ENCODE measurements at regions not wholly inside any gene's neighbourhood (a gene's known extent, or its start where the extent isn't known, plus 50 kb on each side); places are given as distances from the start of the nearest gene placed in this dataset.
"Not testable (repeated sequence)": the region's sequence is repeated elsewhere in the genome, so short reads cannot be mapped to it uniquely, and the experiment has no call there.

DNA sequence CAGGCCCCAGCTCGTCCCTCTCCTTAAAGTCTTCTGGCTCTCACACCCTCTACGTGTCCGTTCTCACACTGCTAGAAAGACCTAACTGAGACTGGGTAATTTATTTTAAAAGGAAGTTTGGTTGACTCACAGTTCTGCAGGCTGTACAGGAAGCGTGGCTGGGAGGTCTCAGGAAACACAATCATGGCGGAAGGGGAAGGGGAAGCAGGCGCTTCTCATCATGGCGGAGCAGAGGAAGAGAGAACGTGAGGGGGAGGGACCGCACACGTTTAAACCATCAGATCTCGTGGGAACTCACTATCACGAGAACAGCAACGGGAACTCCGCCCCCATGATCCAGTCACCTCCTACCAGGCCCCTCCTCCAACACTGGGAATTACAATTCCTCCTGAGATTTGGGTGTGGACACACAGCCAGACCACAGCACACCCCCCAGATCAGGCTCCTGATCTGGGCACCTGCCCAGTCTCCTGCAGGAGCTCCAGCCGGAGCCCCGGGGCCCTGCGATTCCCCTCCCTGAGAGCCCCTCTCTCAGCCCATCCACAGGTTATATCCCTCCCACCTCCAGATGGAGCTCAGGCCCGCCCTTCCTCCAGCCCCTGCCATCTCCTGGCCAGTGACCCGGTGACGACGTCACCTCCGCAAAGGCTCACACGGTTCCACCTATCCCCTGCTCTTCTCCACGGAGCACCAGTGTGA is 170.2 kb downstream of the BRD1 start:
- no peaks in the 10 kb centered on the region for H3K9me3 ChIP-seq (ENCODE audit: control insufficient read depth, insufficient read depth, low read length)
- peaks cover 4% of the 10 kb centered on the region for H3K36me3 ChIP-seq (ENCODE audit: control insufficient read depth, insufficient read depth, low read length)
- H3K27me3 ChIP-seq (ENCODE audit: control insufficient read depth, insufficient read depth, low read length) = no peaks in the 10 kb centered on the region
- H3K27ac ChIP-seq (ENCODE audit: low read length) = peak overlapping the region; percentile 73
- H3K4me3 ChIP-seq (ENCODE audit: low read length) = peak overlapping the region; percentile 88
- Mint-ChIP-seq H3K9me3 (no peaks in the 10 kb centered on the region), H3K27ac (peak overlapping the region; percentile 90 to 94), H3K27me3 (ENCODE audit: low read depth in 2 of 2) (no peaks in the 10 kb centered on the region), H3K36me3 (peaks cover 6% of the 10 kb centered on the region), H3K4me1 (peaks cover 34 to 40% of the 10 kb centered on the region in 2 donors), H3K4me3 (peak overlapping the region; percentile 100)
- DNase-seq = peak; percentile 67 to 90
- H3K4me1 ChIP-seq (ENCODE audit: control insufficient read depth, insufficient read depth, low read length) = peaks cover 31% of the 10 kb centered on the region
- TF ChIP-seq, protein P1, sequence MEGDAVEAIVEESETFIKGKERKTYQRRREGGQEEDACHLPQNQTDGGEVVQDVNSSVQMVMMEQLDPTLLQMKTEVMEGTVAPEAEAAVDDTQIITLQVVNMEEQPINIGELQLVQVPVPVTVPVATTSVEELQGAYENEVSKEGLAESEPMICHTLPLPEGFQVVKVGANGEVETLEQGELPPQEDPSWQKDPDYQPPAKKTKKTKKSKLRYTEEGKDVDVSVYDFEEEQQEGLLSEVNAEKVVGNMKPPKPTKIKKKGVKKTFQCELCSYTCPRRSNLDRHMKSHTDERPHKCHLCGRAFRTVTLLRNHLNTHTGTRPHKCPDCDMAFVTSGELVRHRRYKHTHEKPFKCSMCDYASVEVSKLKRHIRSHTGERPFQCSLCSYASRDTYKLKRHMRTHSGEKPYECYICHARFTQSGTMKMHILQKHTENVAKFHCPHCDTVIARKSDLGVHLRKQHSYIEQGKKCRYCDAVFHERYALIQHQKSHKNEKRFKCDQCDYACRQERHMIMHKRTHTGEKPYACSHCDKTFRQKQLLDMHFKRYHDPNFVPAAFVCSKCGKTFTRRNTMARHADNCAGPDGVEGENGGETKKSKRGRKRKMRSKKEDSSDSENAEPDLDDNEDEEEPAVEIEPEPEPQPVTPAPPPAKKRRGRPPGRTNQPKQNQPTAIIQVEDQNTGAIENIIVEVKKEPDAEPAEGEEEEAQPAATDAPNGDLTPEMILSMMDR (IDR thresholded peaks at IDR 0.05) = no peak
- WGBS (ENCODE audit: insufficient coverage) = 7% methylated on average over 24 of the region's 24 CpGs
- intact Hi-C loops (cut with micrococcal nuclease) = loop anchor here (2.0 kb wide), 1 partner anchor 13 kb away; no protein-coding TSS in a partner anchor
- ATAC-seq = peak; percentile 90 to 91 (median 90)

DNA sequence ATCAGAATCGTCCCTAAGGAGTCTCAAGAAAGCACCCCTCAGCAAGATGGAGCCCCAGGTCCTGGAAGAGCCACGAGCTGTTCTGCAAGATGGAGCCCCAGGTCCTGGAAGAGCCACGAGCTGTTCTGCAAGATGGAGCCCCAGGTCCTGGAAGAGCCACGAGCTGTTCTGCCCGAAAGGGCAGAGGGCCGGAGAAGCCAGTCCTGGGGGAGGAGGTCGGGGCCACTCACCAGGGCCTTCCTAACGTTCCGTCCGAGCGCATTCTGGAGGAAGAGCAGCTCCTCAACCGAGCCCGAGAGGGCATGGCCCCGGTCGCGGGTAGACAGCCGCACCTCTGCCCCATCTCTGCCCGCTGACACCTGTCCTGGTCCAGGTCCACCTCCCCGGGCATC is 170.8 kb downstream of the BRD1 start:
- peaks cover 31% of the 10 kb centered on the region for H3K4me1 ChIP-seq (ENCODE audit: control insufficient read depth, insufficient read depth, low read length)
- H3K9me3 Mint-ChIP-seq; H3K9me3 ChIP-seq (ENCODE audit: control insufficient read depth, insufficient read depth, low read length); H3K27me3 Mint-ChIP-seq (ENCODE audit: low read depth in 2 of 2); H3K36me3 ChIP-seq (ENCODE audit: control insufficient read depth, insufficient read depth, low read length); H3K27me3 ChIP-seq (ENCODE audit: control insufficient read depth, insufficient read depth, low read length); H3K36me3 Mint-ChIP-seq: not testable (repeated sequence)
- 8% methylated on average over 19 of the region's 19 CpGs for WGBS (ENCODE audit: insufficient coverage)
- ATAC-seq = peak; percentile 67 to 77 (median 76)
- peak overlapping the region; percentile 73 for H3K27ac ChIP-seq (ENCODE audit: low read length)
- H3K4me3 ChIP-seq (ENCODE audit: low read length) = peak overlapping the region; percentile 88
- H3K4me3 Mint-ChIP-seq = peak overlapping the region; percentile 100
- peak in 1 of 2 donors; percentile 32 for DNase-seq
- peaks cover 36 to 40% of the 10 kb centered on the region in 2 donors for H3K4me1 Mint-ChIP-seq
- peak overlapping the region; percentile 90 to 94 for H3K27ac Mint-ChIP-seq
- intact Hi-C loops (cut with micrococcal nuclease) = loop anchor here (2.0 kb wide), 1 partner anchor 14 kb away; no protein-coding TSS in a partner anchor

DNA sequence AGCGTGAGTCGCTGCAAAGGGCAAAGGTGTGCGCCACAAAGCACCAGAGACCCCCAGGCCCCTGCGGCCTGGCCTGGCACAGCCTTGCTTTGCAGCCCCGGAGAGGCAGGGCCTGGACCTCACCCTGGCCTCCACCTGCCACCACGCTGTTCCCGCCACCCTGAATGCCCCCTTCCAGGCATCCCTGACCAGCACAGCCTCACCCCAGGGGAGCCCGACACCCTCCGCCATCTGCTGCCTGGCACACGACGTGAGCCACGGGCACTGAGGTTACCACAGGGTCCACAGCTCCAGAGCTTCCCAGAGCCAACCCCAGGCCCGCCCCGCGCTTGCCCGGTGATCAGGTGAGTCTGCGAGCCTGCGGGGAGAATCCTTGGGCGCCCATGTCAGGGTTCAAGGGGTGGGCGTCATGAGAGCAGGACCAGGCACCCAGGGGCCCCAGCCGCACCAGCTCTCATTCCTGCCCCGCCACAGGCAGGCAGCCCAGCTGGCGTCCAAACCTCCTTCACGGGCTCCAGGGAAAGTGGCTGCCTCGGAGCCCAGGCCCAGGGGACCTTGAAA is 171.3 kb downstream of the BRD1 start:
- no peak for DNase-seq
- no peak overlapping the region for H3K27ac ChIP-seq (ENCODE audit: low read length)
- Mint-ChIP-seq H3K27ac (peak overlapping the region; percentile 90 to 94), H3K27me3 (ENCODE audit: low read depth in 2 of 2) (no peaks in the 10 kb centered on the region), H3K4me1 (peaks cover 36 to 40% of the 10 kb centered on the region in 2 donors), H3K9me3 (no peaks in the 10 kb centered on the region), H3K4me3 (peak overlapping the region; percentile 100), H3K36me3 (peaks cover 6% of the 10 kb centered on the region)
- intact Hi-C loops (cut with micrococcal nuclease) = loop anchor here (2.0 kb wide), 1 partner anchor 14 kb away; no protein-coding TSS in a partner anchor
- TF ChIP-seq, protein P1 (IDR thresholded peaks at IDR 0.05) = no peak
- 81% methylated on average over 25 of the region's 25 CpGs for WGBS (ENCODE audit: insufficient coverage)
- H3K4me3 ChIP-seq (ENCODE audit: low read length) = peak overlapping the region; percentile 88
- no peak for ATAC-seq
- H3K4me1 ChIP-seq (ENCODE audit: control insufficient read depth, insufficient read depth, low read length) = peaks cover 31% of the 10 kb centered on the region
- H3K27me3 ChIP-seq (ENCODE audit: control insufficient read depth, insufficient read depth, low read length) = no peaks in the 10 kb centered on the region
- H3K9me3 ChIP-seq (ENCODE audit: control insufficient read depth, insufficient read depth, low read length) = no peaks in the 10 kb centered on the region
- H3K36me3 ChIP-seq (ENCODE audit: control insufficient read depth, insufficient read depth, low read length) = peaks cover 4% of the 10 kb centered on the region

DNA sequence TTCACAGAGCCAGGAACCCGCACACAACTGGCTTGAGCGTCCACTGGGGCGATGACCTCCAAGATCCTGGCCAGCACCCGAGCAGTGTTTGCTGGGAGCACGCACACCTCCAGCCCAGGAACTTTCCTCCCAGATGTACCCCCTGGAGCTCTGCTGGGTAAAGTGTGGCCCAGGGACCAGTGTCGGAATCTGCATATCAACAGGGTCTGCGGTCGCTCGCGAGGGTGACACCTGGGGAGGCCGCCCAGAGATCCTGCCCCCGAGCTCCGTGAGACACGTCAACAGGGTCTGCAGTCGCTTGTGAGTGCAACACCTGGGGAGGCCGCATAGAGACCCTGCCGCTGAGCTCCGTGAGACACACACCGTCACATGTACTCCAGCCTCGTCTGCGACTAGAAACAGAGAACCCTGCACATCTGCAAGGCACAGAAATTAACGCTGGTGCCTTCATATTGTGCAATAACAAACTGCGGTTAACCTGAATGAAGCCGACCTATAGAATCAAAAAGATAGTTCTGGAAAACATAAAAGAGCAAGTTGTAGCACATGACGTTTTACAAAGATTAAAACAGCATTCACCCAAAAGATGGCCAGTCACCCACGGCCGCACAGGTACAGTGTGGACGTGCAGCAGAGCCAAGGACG is 172.4 kb downstream of the BRD1 start:
- ATAC-seq (no peak), DNase-seq (no peak)
- 95% methylated on average over 29 of the region's 29 CpGs for WGBS (ENCODE audit: insufficient coverage)
- Histone ChIP-seq H3K36me3 (ENCODE audit: control insufficient read depth, insufficient read depth, low read length) (peaks cover 4% of the 10 kb centered on the region), H3K9me3 (ENCODE audit: control insufficient read depth, insufficient read depth, low read length) (no peaks in the 10 kb centered on the region), H3K27ac (ENCODE audit: low read length) (no peak overlapping the region), H3K4me3 (ENCODE audit: low read length) (no peak overlapping the region), H3K27me3 (ENCODE audit: control insufficient read depth, insufficient read depth, low read length) (no peaks in the 10 kb centered on the region), H3K4me1 (ENCODE audit: control insufficient read depth, insufficient read depth, low read length) (peaks cover 31% of the 10 kb centered on the region)
- H3K4me1 Mint-ChIP-seq = peaks cover 45 to 48% of the 10 kb centered on the region in 2 donors
- H3K27me3 Mint-ChIP-seq (ENCODE audit: low read depth in 2 of 2) = no peaks in the 10 kb centered on the region
- TF ChIP-seq, protein P1 (IDR thresholded peaks at IDR 0.05) = no peak
- intact Hi-C loops (cut with micrococcal nuclease) = no loop called here
- no peaks in the 10 kb centered on the region for H3K9me3 Mint-ChIP-seq
- H3K36me3 Mint-ChIP-seq = peaks cover 6% of the 10 kb centered on the region
- peak overlapping the region in 1 of 2 donors; percentile 94 for H3K27ac Mint-ChIP-seq
- H3K4me3 Mint-ChIP-seq = peak overlapping the region; percentile 100
